Cardiac fibroblast (primary cell): ENCODE measurements at regions not wholly inside any gene's neighbourhood (a gene's known extent, or its start where the extent isn't known, plus 50 kb on each side); places are given as distances from the start of the nearest gene placed in this dataset.
A peak's percentile ranks its signal among the peaks of the same experiment; 100 is the strongest.

ENCODE experiments used
- DNase-seq, 2 donors: peaks; one replicate each; pipeline versions ENCODE4 v3.0.0 to v3.0.0-alpha.2; 2010; ENCODE audit warnings: low read depth in 2 of 2
- H3K4me3 ChIP-seq, 2 donors: replicated peaks in 1 of 2; 1 replicate in 1 of 2; 2 replicates in 1 of 2; pipeline ENCODE4 v1.5.1; 2011; ENCODE audit warnings: low read depth in 2 of 2, low read length in 2 of 2, mild to moderate bottlenecking in 2 of 2, moderate library complexity in 1 of 2
- TF ChIP-seq, protein P1 (sequence below): IDR thresholded peaks from one replicate; pipeline ENCODE4 v1.5.1; 2011; ENCODE audit warnings: low read depth, mild to moderate bottlenecking, low read length, inconsistent platforms

DNA sequence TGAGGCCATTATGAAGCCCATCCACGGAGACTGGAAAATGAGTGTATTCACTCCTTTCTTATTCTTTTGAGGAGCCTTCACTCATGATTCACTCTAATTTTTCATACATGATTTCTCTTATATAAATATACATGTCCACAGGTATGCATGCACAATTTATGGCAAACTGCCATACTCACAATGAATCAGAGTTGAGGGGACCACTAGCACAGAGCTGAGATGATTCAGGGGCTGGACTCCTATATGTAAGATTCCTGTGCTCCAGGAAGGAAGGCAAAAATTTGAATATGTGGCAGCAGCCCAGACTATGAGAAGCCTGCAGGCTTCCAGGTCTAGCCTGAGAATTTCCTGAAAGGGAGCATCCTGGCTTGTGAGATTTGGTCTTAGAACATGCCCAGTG lies 484.6 kb downstream of the PRELID2 start:
- TF ChIP-seq, protein P1, sequence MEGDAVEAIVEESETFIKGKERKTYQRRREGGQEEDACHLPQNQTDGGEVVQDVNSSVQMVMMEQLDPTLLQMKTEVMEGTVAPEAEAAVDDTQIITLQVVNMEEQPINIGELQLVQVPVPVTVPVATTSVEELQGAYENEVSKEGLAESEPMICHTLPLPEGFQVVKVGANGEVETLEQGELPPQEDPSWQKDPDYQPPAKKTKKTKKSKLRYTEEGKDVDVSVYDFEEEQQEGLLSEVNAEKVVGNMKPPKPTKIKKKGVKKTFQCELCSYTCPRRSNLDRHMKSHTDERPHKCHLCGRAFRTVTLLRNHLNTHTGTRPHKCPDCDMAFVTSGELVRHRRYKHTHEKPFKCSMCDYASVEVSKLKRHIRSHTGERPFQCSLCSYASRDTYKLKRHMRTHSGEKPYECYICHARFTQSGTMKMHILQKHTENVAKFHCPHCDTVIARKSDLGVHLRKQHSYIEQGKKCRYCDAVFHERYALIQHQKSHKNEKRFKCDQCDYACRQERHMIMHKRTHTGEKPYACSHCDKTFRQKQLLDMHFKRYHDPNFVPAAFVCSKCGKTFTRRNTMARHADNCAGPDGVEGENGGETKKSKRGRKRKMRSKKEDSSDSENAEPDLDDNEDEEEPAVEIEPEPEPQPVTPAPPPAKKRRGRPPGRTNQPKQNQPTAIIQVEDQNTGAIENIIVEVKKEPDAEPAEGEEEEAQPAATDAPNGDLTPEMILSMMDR = no peak
- no peak overlapping the region for H3K4me3 ChIP-seq
- peak; percentile 5 to 84 for DNase-seq

DNA sequence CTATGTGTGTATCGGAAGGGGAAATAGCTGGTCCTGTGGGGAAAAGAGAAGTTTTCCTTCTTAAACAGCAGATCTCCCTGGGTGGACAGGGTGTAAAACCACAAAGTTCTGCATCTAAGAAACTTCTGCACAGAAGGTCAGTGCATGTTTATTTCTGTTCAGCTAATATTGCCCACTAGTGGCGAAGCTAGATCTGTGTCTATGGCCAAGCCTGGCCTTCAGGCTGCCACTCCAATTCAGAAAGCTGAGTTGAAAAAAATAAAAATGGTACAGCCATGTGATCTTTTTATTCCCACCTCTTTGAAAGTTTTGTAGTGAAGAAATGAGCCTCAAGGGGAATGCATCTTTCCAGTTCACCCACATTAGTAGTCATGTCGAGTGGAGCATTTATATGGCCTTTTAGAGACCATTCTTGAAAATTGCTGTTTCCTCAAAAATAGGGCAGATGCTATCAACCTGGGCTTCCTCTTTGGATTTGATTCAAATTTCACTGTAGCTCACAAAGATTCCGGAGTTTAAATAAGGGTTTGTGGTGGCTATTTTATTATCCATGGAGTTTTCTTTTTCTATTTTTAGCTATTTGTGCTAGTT lies 488.0 kb downstream of the PRELID2 start:
- no peak overlapping the region for H3K4me3 ChIP-seq
- TF ChIP-seq, protein P1 = peak; percentile 86
- peak; percentile 78 to 84 for DNase-seq

DNA sequence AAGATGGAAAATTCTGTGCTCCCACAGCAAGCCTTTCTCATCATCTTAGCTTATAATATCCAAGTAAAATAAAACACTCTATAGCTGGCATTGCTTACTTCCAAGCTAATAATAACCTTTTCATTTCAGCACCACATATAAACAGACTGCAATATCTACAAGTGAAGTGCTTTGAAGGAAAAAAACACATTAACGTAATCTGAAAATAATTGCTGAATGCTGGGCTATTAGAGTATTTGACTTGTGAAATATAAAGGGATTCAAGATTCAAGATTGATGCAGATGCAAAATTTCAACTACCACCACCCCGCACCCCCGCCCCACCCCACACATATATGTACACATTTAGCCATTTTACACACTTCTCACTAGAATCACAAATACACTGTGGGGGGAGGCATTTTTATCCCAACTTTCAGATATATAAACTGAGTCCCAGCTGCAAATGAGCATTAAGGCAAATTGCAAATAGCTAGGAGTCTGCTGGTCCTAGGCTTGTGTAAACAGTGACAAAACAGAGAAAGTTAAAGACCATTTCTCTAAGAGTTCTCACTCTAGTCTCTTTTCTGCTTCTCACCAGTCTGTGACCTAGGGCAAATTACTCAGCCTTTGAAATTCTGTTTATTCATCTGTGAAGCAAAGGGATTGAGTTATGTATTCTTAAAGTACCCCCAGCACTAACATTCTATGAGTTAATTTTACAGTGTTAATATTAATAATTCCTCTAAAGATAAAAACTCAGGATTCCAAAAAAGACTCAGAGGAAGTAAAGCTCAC lies 489.4 kb downstream of the PRELID2 start:
- TF ChIP-seq, protein P1 = no peak
- DNase-seq = peak in 1 of 2 donors; percentile 43
- H3K4me3 ChIP-seq = no peak overlapping the region

DNA sequence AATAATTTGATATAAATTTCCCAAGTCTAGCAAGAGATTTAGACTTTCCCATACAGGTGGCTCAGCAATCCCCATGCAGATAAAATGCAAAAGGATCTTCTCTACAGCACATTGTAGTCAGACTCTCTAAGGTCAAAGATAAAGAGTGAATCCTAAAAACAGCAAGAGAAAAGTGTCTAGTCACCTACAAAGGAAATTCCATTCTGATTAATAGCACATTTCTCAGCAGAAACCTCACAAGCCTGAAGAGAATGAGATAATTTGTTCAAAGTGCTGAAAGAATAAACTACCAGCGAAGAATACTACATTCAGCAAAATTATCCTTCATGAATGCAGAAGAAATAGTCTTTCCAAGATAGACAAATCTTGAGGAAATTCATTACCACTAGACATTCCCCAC lies 493.3 kb downstream of the PRELID2 start:
- no peak overlapping the region for H3K4me3 ChIP-seq
- DNase-seq = peak in 1 of 2 donors; percentile 43
- TF ChIP-seq, protein P1 = no peak

DNA sequence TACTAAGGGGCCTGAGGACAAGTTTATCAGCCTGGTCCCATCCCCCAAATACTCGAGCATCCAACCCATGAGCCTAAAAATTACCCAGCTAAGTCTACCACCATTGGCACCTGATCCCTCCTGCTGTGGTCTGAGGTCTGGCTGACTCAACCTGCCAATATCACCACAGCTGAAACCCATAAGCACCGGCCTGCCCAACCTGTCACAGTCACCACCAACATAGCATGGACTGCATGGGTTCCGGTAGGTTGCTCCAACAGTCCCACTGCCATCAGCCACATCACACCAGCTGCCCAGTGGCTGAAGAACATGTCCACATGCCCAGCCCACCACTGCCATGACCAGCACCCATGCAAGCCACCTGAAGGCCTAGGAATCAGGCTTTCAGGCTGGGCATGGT lies 495.0 kb downstream of the PRELID2 start:
- no peak for DNase-seq
- no peak overlapping the region for H3K4me3 ChIP-seq
- TF ChIP-seq, protein P1 = no peak

DNA sequence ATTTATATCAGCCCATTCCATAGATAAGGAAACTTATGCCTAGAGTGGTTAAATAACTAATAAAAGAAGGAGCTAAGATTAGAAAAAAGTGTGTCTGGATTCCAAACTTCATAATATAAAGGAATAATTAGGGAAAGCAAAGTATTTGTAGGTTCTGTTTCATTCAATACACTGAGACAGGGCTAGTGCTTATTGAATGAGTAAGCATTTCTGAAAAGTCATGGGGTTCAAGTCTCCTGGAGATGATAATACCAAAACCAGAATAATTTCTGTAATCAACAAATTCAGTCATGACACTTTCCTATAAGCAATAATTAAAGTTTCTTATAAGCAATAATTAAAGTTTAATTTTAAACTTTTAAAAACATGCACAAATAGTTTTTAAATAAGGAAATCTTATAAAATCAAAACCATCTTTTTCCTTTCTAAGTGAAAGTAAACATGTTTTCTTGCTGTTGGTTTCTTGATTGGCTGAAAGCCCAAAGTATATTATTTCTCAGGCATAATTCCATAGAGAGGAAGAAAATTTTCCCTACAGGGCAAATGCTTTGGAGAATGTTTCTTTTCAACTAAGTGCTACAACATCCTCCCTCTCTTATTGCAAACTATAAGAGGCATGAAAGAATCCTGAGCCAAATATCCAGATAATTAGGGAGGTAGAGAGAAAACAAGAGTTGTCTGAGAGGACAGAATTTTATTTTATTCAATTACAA lies 510.2 kb downstream of the PRELID2 start:
- TF ChIP-seq, protein P1 = no peak
- H3K4me3 ChIP-seq = no peak overlapping the region
- DNase-seq = peak; percentile 12 to 16
